Gastroesophageal sphincter (tissue), 3 donors: ENCODE measurements at regions not wholly inside any gene's neighbourhood (a gene's known extent, or its start where the extent isn't known, plus 50 kb on each side); places are given as distances from the start of the nearest gene placed in this dataset.

Experiments
- CTCF ChIP-seq, 4 experiments: fragments of 200-600 bp in 2 of 4; fragments of 450-650 bp in 2 of 4; sonication (generic) in 1 of 4; IDR thresholded peaks; one replicate each; pipeline ENCODE4 v1.5.1; 2017 to 2019; ENCODE audit warnings: antibody characterized with exemption in 4 of 4, mild to moderate bottlenecking in 2 of 4, moderate library complexity in 2 of 4
- EP300 ChIP-seq: sonication (generic); formaldehyde crosslinking; IDR thresholded peaks from one replicate; pipeline ENCODE4 v1.6.1; 2017; ENCODE audit warnings: antibody characterized with exemption, mild to moderate bottlenecking
- POLR2A ChIP-seq, 2 donors: fragments of 450-650 bp; IDR thresholded peaks; one replicate each; pipeline ENCODE4 v1.6.1; 2017; ENCODE audit warnings: antibody characterized with exemption in 2 of 2, mild to moderate bottlenecking in 2 of 2, moderate library complexity in 1 of 2
- POLR2AphosphoS5 ChIP-seq: sonication (generic); formaldehyde crosslinking; IDR thresholded peaks from one replicate; pipeline ENCODE4 v1.6.1; 2017; ENCODE audit warnings: antibody characterized with exemption

- TF ChIP-seq CTCF (IDR thresholded peaks at IDR 0.05) (no peak), EP300 (no peak), POLR2AphosphoS5 (no peak), POLR2A (IDR thresholded peaks at IDR 0.05) (no peak)
These were observed 674.6 kb upstream of the NR3C2 start for GRCh38 chr4:149116806-149117205.
